Adipose tissue (tissue), 3 donors: ENCODE measurements at regions not wholly inside any gene's neighbourhood (a gene's known extent, or its start where the extent isn't known, plus 50 kb on each side); places are given as distances from the start of the nearest gene placed in this dataset.
"Not testable (repeated sequence)": the region's sequence is repeated elsewhere in the genome, so short reads cannot be mapped to it uniquely, and the experiment has no call there.

ENCODE experiments used
- H3K27ac ChIP-seq: one replicate; pipeline ENCODE4 v1.5.1; 2013; ENCODE audit warnings: low read depth, low read length
- WGBS, 3 donors: extraction: QIAGEN DNeasy Blood & Tissue Kit; methylation state at CpG; one replicate each; pipeline ENCODE4 v1.1.7; 2013; 5-methylcytosine and 5-hydroxymethylcytosine counted together
- donor health status: healthy with polysubstance abuse.
- donor health status: Bipolar disorder and iron deficiency.
- donor health status: healthy.

DNA sequence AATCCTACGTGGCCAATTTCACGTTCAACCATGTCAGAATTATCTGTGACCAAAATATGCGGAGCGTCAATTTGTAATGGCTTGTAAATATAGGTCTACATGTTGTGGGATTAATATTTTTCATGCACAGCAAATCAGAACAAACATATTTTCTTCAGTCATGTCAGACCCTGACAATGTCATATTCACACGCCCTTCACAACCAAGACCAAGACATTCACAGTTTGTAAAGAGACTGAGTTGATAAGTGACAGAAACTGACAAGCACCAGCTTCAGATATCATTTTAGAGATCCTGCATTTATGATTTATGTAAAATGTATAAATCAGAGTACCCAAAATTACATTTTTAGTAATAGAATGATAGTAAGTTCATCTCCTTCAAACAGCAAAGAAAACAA is 57.3 kb upstream of the NOVA1 start:
- H3K27ac ChIP-seq: no peak overlapping the region
- WGBS, 3 donors: 87 to 93% (median 90%) methylated on average over 5 of the region's 5 CpGs

DNA sequence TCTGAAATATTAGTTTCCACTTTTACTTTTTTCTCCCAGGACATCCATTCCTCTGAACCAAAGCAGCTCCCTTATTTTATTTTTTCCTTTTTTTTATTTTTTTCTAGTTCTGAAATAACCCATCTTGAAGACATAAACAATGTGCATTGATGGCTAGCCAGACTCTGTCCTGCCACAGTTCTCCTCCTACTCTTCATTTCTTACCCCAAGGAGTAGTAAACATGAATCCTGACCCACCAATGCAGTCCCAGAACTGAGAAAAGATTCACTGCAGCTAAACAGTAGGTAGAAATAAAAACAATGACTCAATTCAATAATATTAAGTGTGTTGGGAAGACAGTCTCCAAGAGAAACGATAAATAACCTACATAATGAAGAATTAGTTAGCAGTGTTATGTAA is 65.7 kb upstream of the NOVA1 start:
- 27 to 38% (median 29%) methylated on average over 1 of the region's 1 CpG for WGBS, 3 donors
- no peak overlapping the region for H3K27ac ChIP-seq

- H3K27ac ChIP-seq: not testable (repeated sequence)
- WGBS, 3 donors: 91 to 95% (median 92%) methylated on average over 20 to 23 of the region's 31 CpGs
These were observed 81.0 kb upstream of the NOVA1 start for GRCh38 chr14:26678732-26679420.

DNA sequence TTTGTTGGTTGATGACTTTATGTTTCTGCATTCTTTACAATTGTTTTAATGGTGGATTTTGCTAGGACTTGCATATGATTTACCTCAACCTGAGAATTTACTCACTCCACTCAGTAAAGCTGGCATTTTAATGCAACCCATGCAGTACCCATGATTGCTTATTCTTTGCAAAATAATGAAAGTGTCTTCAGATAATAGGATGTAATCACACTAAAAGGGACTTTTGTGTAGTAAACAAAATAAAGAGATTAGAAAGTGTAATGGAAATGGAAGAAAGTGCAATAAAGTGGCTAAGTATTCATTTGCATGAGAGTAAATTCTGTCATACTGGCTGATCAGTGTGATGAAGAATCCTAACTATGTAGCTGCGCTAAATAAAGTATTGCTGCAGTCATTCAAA is 87.6 kb upstream of the NOVA1 start:
- no peak overlapping the region for H3K27ac ChIP-seq
- WGBS, 3 donors: 94 to 97% (median 96%) methylated on average over 1 of the region's 1 CpG

DNA sequence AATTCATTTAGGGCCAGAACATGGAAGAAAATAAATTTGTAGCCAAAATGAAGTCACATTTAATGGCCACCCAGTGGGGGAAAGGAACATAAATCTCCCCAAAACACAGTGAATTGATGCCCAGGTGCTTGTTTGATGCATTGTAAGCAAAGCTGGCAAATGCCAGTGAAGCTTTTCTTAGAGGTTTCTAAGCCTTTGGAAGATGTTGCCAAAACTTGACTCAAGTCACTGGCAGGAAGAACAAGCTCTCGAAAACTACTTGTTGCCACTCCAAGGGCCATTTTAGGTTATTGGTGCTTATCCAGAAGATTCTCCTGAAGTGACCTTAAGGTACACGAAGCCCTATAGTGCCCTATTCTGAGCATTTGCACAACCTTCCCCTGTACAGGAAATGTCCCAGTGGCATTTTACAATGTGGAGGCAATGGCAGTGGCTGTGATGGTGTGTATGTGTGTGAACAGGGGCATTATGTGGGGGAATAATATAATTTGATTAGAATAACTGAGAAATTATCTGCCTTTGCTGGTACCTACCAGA is 89.5 kb upstream of the NOVA1 start:
- no peak overlapping the region for H3K27ac ChIP-seq
- 52 to 77% (median 64%) methylated on average over 2 of the region's 2 CpGs for WGBS, 3 donors

GRCh38 chr14:26694521-26694920 is 96.7 kb upstream of the NOVA1 start:
- H3K27ac ChIP-seq: no peak overlapping the region

- WGBS, 3 donors: 57 to 68% (median 65%) methylated on average over 4 of the region's 4 CpGs
- H3K27ac ChIP-seq: no peak overlapping the region
These were observed 104.9 kb upstream of the NOVA1 start for GRCh38 chr14:26702721-26703230.

DNA sequence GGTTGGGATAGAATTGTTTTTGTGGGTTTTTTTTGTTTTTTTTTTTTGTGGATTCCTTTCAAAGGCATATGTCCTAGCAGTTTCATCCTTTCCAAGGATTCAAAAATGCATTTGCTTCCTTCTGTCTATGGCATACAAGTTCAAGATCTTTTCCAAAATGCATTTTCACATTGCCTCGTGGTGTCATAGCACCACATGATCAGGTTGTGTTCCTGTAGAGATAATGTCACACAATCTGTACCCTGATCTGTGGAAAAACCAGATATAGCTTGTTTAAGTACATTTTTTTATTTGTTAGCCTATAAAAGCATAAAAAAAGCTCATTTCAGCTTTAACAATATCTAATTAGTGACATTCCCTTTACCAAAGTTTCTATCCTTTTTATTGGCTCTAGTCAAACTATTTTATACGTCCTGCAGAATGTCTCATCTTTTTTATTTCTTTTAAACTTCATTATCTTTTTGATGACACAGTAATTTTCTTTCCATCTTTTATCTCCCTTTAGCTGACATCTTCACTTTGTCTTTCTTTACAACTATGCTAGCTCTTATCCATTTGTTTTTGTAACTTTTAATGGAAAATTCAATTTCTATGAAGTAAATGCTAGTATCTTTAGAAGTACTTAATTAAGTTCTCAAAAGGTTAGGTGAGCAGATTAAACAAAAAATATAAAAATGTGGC is 106.0 kb upstream of the NOVA1 start:
- 57 to 81% (median 68%) methylated on average over 2 of the region's 2 CpGs for WGBS, 3 donors
- no peak overlapping the region for H3K27ac ChIP-seq

DNA sequence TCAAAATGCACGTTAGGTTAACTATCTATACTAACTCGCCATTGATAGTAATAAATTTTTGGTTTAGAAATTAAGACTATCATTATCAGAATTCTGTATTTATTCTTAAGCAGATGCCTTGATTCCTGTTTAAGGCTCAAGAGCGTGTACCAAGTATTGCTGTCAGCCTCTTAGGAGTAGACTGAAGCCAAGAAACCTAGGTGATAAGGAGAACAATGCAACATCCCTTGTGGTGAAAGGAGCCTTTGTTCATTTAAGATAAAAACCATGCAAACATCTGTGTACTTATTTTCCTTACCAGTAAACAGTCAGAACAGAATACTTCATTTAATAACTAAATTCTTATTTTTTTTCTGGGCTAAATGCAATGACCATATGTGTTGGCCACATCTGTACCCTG is 109.4 kb upstream of the NOVA1 start:
- H3K27ac ChIP-seq: no peak overlapping the region
- 75 to 78% (median 76%) methylated on average over 3 of the region's 3 CpGs for WGBS, 3 donors

GRCh38 chr14:26709019-26709418 is 111.2 kb upstream of the NOVA1 start:
- H3K27ac ChIP-seq: no peak overlapping the region

- H3K27ac ChIP-seq: no peak overlapping the region
- 90 to 96% (median 90%) methylated on average over 3 of the region's 3 CpGs for WGBS, 3 donors
These were observed 121.7 kb upstream of the NOVA1 start for GRCh38 chr14:26719514-26719913.

GRCh38 chr14:26722258-26722657 is 124.4 kb upstream of the NOVA1 start:
- H3K27ac ChIP-seq: no peak overlapping the region

- 66 to 73% (median 71%) methylated on average over 3 of the region's 3 CpGs for WGBS, 3 donors
- H3K27ac ChIP-seq: no peak overlapping the region
These were observed 132.0 kb upstream of the NOVA1 start for GRCh38 chr14:26729851-26730250.

GRCh38 chr14:26730929-26731618 is 133.2 kb upstream of the NOVA1 start:
- no peak overlapping the region for H3K27ac ChIP-seq
- 74 to 82% (median 79%) methylated on average over 4 of the region's 4 CpGs for WGBS, 3 donors

GRCh38 chr14:26735811-26736210 is 138.0 kb upstream of the NOVA1 start:
- WGBS, 3 donors: 64 to 79% (median 74%) methylated on average over 2 of the region's 2 CpGs

GRCh38 chr14:26738571-26738970 is 140.7 kb upstream of the NOVA1 start:
- 12 to 37% (median 31%) methylated on average over 3 of the region's 3 CpGs for WGBS, 3 donors
- no peak overlapping the region for H3K27ac ChIP-seq

More at GRCh38 chr14:26735811-26736210, 138.0 kb upstream of the NOVA1 start:
- no peak overlapping the region for H3K27ac ChIP-seq

DNA sequence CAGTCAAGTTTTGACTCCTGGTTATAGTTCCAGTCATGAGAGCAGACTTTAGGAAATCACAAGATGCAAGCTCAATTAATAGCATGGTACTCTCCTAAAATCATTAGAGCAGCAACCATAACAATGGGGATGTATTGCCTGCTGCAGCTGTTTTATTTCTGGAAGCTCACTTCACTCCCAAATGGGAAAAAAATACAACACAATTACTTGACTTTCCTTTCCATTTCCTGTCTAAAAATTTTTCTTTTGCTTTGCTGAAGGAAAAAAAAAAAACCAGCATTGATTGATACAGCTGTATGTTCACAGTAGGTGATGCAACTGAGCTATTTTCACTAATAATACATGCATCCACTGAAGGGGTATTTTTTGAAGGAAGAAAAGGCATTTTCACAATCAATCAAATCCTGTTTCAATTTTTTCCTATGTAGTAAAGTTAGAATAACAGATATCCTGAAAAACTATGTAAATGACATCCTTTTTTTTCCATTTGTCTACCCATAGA is 143.9 kb upstream of the NOVA1 start:
- H3K27ac ChIP-seq: no peak overlapping the region

- WGBS, 3 donors: 78 to 89% (median 79%) methylated on average over 2 of the region's 2 CpGs
- no peak overlapping the region for H3K27ac ChIP-seq
These were observed 145.5 kb upstream of the NOVA1 start for GRCh38 chr14:26743284-26743683.

DNA sequence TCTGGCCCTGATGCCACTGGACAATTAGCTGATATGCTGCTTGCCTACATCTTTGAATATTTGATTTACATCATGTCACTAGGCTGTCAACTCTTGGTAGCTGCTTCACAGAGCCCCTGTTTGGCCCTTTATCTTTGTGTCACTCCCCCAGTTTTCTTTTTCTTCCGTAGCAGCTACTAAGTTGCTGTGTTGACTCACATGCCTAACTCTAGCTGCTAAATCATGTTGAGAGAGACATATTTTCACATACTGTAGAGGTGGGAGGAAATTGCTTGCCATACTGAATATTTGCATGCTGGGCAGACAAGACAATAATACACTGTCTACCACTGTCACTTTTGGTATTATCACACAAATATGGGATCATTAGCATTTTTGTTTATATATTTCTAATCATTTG is 147.1 kb upstream of the NOVA1 start:
- WGBS, 3 donors: 39 to 68% (median 61%) methylated on average over 1 of the region's 1 CpG

More for the DNA sequence above, 147.1 kb upstream of the NOVA1 start:
- H3K27ac ChIP-seq: no peak overlapping the region
